ENCODE measurements at regions not wholly inside any gene's neighbourhood (a gene's known extent, or its start where the extent isn't known, plus 50 kb on each side); places are given as distances from the start of the nearest gene placed in this dataset.
"Not testable (repeated sequence)": the region's sequence is repeated elsewhere in the genome, so short reads cannot be mapped to it uniquely, and the experiment has no call there.

- DNase-seq: no peak
Measured at GRCh38 chr11:25327656-25328055, 830.8 kb downstream of the LUZP2 start.

- DNase-seq: peak in 1 of 2 donors; percentile 25
Measured at GRCh38 chr11:25339281-25339680, 842.4 kb downstream of the LUZP2 start.

- no peak for DNase-seq
Measured at GRCh38 chr11:25349537-25349936, 852.7 kb downstream of the LUZP2 start.

GRCh38 chr11:25350899-25351803 is 854.3 kb downstream of the LUZP2 start:
- no peak for DNase-seq

GRCh38 chr11:25357133-25357532 is 860.3 kb downstream of the LUZP2 start:
- no peak for DNase-seq

- DNase-seq: no peak
Measured at GRCh38 chr11:25377466-25377865, 880.6 kb downstream of the LUZP2 start.

GRCh38 chr11:25396847-25397246 is 900.0 kb downstream of the LUZP2 start:
- no peak for DNase-seq

- no peak for DNase-seq
Measured at GRCh38 chr11:25408146-25408545, 911.3 kb downstream of the LUZP2 start.

GRCh38 chr11:25415793-25416192 is 916.1 kb upstream of the ANO3 start:
- DNase-seq: no peak

- DNase-seq: no peak
Measured at GRCh38 chr11:25423436-25424199, 908.3 kb upstream of the ANO3 start.

GRCh38 chr11:25432376-25432775 is 899.6 kb upstream of the ANO3 start:
- DNase-seq: no peak

- no peak for DNase-seq
Measured at GRCh38 chr11:25435197-25435596, 896.7 kb upstream of the ANO3 start.

- DNase-seq: no peak
Measured at GRCh38 chr11:25436326-25436725, 895.6 kb upstream of the ANO3 start.

- DNase-seq: no peak
Measured at GRCh38 chr11:25441421-25441820, 890.5 kb upstream of the ANO3 start.

GRCh38 chr11:25449091-25449490 is 882.8 kb upstream of the ANO3 start:
- DNase-seq: no peak

- DNase-seq: no peak
Measured at GRCh38 chr11:25453471-25453870, 878.5 kb upstream of the ANO3 start.

- DNase-seq: no peak
Measured at GRCh38 chr11:25456211-25456610, 875.7 kb upstream of the ANO3 start.

- no peak for DNase-seq
Measured at GRCh38 chr11:25483915-25484635, 847.9 kb upstream of the ANO3 start.

- DNase-seq: no peak
Measured at GRCh38 chr11:25485315-25485714, 846.6 kb upstream of the ANO3 start.

- not testable (repeated sequence) for DNase-seq
Measured at GRCh38 chr11:25486338-25486737, 845.6 kb upstream of the ANO3 start.

GRCh38 chr11:25488176-25488575 is 843.8 kb upstream of the ANO3 start:
- DNase-seq: not testable (repeated sequence)

- not testable (repeated sequence) for DNase-seq
Measured at GRCh38 chr11:25501426-25501825, 830.5 kb upstream of the ANO3 start.

- no peak for DNase-seq
Measured at GRCh38 chr11:25515576-25515975, 816.4 kb upstream of the ANO3 start.
